ENCODE measurements at regions not wholly inside any gene's neighbourhood (a gene's known extent, or its start where the extent isn't known, plus 50 kb on each side); places are given as distances from the start of the nearest gene placed in this dataset.

DNA sequence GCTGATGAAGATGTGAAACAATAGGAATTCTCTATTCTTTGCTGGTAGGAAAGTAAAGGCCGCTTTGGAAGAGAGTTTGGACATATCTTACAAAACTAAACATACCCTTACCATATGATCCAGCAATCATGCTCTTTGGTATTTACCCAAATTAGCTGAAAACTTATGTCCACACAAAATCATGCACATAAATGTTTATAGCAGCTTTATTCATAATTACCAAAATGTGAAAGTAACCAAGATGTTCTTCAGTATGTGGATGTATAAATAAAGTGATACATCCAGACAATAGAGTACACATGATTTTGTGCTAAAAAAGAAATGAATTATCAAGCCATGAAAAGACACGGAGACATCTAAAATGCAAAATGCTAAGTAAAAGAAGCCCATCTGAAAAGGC is 98.7 kb upstream of the SLC35F3 start (continued):
- TF ChIP-seq SREBF2 (IDR thresholded peaks at IDR 0.05) (no peak), TP53 (CRISPR knock-in tag; IDR thresholded peaks at IDR 0.05) (no peak)
- TF ChIP-seq, protein P1, sequence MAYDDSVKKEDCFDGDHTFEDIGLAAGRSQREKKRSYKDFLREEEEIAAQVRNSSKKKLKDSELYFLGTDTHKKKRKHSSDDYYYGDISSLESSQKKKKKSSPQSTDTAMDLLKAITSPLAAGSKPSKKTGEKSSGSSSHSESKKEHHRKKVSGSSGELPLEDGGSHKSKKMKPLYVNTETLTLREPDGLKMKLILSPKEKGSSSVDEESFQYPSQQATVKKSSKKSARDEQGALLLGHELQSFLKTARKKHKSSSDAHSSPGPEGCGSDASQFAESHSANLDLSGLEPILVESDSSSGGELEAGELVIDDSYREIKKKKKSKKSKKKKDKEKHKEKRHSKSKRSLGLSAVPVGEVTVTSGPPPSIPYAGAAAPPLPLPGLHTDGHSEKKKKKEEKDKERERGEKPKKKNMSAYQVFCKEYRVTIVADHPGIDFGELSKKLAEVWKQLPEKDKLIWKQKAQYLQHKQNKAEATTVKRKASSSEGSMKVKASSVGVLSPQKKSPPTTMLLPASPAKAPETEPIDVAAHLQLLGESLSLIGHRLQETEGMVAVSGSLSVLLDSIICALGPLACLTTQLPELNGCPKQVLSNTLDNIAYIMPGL (CRISPR knock-in tag; IDR thresholded peaks at IDR 0.05; ENCODE audit: borderline replicate concordance), result no peak

DNA sequence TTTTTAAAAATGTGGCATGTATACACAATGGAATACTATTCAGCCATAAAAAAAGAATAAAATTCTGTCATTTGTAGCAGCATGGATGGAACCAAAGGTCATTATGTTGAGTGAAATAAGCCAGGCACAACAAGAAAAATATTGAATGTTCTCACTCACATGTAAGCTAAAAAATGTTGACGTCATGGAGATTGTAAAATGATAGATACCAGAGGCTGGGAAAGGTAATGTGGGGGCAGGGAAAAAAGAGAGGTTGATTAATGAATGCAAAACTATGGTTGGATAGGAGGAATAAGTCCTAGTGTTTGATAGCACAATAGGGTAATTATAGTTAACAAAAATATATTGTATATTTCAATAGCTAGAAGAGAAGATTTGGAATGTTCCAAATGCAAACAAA is 89.1 kb upstream of the SLC35F3 start:
- TF ChIP-seq KDM5A (IDR thresholded peaks at IDR 0.05), result no peak
- TF ChIP-seq, protein P2, sequence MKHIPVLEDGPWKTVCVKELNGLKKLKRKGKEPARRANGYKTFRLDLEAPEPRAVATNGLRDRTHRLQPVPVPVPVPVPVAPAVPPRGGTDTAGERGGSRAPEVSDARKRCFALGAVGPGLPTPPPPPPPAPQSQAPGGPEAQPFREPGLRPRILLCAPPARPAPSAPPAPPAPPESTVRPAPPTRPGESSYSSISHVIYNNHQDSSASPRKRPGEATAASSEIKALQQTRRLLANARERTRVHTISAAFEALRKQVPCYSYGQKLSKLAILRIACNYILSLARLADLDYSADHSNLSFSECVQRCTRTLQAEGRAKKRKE (CRISPR knock-in tag; IDR thresholded peaks at IDR 0.05; ENCODE audit: low read depth), result no peak
- no peak for TF ChIP-seq FOXS1 (CRISPR knock-in tag; IDR thresholded peaks at IDR 0.05)
- TF ChIP-seq, protein P1 (CRISPR knock-in tag; IDR thresholded peaks at IDR 0.05; ENCODE audit: borderline replicate concordance), result no peak
- TF ChIP-seq MAZ (IDR thresholded peaks at IDR 0.05; ENCODE audit: borderline replicate concordance, low read depth, low read length), result no peak
- TF ChIP-seq POLR2A (IDR thresholded peaks at IDR 0.05; ENCODE audit: low read length), result no peak
- TF ChIP-seq NPAS2 (CRISPR knock-in tag; IDR thresholded peaks at IDR 0.05; ENCODE audit: borderline replicate concordance), result no peak
- WGBS (ENCODE audit: missing lambda C conversion rate), result 8% methylated on average over 1 of the region's 1 CpG
- H3K4me1 ChIP-seq, result no peaks in the 10 kb centered on the region
- no peak overlapping the region for H3K4me3 ChIP-seq
- H3K4me2 ChIP-seq, result no peak overlapping the region
- CTCF ChIA-PET, result no interaction called here
- POLR2A ChIA-PET, result no interaction called here
- H3K27ac ChIP-seq, result no peak overlapping the region
- H3K9me3 ChIP-seq, result peaks cover 4% of the 10 kb centered on the region; the same call in 1 of the 3 replicates
- FAIRE-seq, result no peak
- no peak for DNase-seq (ENCODE audit: low read depth in 1 of 2, low spot score in 1 of 2)
- ATAC-seq, result no peak

DNA sequence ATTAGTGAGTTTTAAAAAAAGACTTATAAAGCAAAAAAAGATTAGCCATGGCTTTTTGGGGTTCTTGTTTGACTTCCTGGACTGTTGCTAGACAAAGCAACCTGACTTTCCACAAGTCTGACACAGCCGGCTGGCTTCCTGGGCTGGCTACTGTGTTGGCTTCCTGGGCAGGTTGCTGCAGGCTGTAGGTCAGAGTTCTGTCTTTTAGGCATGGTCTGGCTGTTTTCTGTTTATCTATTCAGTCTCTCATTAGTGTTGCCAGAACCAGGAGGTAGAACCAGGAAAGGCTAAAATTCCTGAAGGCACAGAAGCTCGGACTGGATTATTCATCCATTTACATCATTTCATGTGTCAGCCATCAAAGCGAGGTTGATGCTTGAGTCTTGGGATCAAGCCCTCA is 88.6 kb upstream of the SLC35F3 start:
- ATAC-seq (no peak), DNase-seq (ENCODE audit: low read depth in 1 of 2, low spot score in 1 of 2) (no peak), FAIRE-seq (no peak)
- no peak overlapping the region for H3K4me2 ChIP-seq
- H3K9me3 ChIP-seq, result peaks cover 4% of the 10 kb centered on the region; the same call in 1 of the 3 replicates
- H3K27ac ChIP-seq, result no peak overlapping the region
- 60% methylated on average over 3 of the region's 3 CpGs for WGBS (ENCODE audit: missing lambda C conversion rate)
- TF ChIP-seq CHD4 (IDR thresholded peaks at IDR 0.05; ENCODE audit: borderline replicate concordance) (no peak), RAD21 (conservative IDR thresholded peaks at IDR 0.05 in 1 of 2, IDR thresholded peaks at IDR 0.05 in 1 of 2) (no peak), CBX8 (IDR thresholded peaks at IDR 0.05) (no peak), ZC3H11A (IDR thresholded peaks at IDR 0.05) (no peak), MYC (IDR thresholded peaks at IDR 0.05; ENCODE audit: borderline replicate concordance, low read length) (no peak), BHLHE40 (IDR thresholded peaks at IDR 0.05; ENCODE audit: low read depth, low read length) (no peak)
- TF ChIP-seq, protein P3, sequence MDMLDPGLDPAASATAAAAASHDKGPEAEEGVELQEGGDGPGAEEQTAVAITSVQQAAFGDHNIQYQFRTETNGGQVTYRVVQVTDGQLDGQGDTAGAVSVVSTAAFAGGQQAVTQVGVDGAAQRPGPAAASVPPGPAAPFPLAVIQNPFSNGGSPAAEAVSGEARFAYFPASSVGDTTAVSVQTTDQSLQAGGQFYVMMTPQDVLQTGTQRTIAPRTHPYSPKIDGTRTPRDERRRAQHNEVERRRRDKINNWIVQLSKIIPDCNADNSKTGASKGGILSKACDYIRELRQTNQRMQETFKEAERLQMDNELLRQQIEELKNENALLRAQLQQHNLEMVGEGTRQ (IDR thresholded peaks at IDR 0.05), result no peak
- TF ChIP-seq, protein P4, sequence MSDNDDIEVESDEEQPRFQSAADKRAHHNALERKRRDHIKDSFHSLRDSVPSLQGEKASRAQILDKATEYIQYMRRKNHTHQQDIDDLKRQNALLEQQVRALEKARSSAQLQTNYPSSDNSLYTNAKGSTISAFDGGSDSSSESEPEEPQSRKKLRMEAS (IDR thresholded peaks at IDR 0.05), result no peak
- TF ChIP-seq, protein P5, sequence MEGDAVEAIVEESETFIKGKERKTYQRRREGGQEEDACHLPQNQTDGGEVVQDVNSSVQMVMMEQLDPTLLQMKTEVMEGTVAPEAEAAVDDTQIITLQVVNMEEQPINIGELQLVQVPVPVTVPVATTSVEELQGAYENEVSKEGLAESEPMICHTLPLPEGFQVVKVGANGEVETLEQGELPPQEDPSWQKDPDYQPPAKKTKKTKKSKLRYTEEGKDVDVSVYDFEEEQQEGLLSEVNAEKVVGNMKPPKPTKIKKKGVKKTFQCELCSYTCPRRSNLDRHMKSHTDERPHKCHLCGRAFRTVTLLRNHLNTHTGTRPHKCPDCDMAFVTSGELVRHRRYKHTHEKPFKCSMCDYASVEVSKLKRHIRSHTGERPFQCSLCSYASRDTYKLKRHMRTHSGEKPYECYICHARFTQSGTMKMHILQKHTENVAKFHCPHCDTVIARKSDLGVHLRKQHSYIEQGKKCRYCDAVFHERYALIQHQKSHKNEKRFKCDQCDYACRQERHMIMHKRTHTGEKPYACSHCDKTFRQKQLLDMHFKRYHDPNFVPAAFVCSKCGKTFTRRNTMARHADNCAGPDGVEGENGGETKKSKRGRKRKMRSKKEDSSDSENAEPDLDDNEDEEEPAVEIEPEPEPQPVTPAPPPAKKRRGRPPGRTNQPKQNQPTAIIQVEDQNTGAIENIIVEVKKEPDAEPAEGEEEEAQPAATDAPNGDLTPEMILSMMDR (IDR thresholded peaks at IDR 0.05), result no peak
- ChIA-PET POLR2A (no interaction called here), CTCF (no interaction called here)
- no peaks in the 10 kb centered on the region for H3K4me1 ChIP-seq
- H3K4me3 ChIP-seq, result no peak overlapping the region

Data from A549 (cell line).